ENCODE measurements at regions not wholly inside any gene's neighbourhood (a gene's known extent, or its start where the extent isn't known, plus 50 kb on each side); places are given as distances from the start of the nearest gene placed in this dataset.

- TF ChIP-seq POLR2A (IDR thresholded peaks at IDR 0.05) (no peak), CTCF (IDR thresholded peaks at IDR 0.05 in 4 of 5, conservative IDR thresholded peaks at IDR 0.05 in 1 of 5) (no peak)
Measured at GRCh38 chr2:187615364-187615763, 61.1 kb upstream of the TFPI start.

Measured in gastrocnemius medialis (tissue), 4 donors.